ENCODE measurements at regions not wholly inside any gene's neighbourhood (a gene's known extent, or its start where the extent isn't known, plus 50 kb on each side); places are given as distances from the start of the nearest gene placed in this dataset.
A peak's percentile ranks its signal among the peaks of the same experiment; 100 is the strongest.

GRCh38 chr5:124408738-124409453 lies 337.5 kb downstream of the ZNF608 start:
- Mint-ChIP-seq H3K4me1 (peaks cover 31% of the 10 kb centered on the region), H3K4me3 (no peak overlapping the region), H3K27ac (no peak overlapping the region), H3K9me3 (ENCODE audit: insufficient read depth) (peaks cover 6% of the 10 kb centered on the region), H3K27me3 (no peaks in the 10 kb centered on the region)
- H3K36me3 ChIP-seq (replicated peaks in 1 of 2; ENCODE audit: control extremely low read depth in 1 of 2, control insufficient read depth in 1 of 2, extremely low read depth in 1 of 2, insufficient read depth in 2 of 2, low read length in 1 of 2): no peaks in the 10 kb centered on the region
- no peaks in the 10 kb centered on the region for H4K20me1 ChIP-seq (ENCODE audit: control insufficient read depth, insufficient read depth, low read length, poor library complexity, severe bottlenecking)
- no peak overlapping the region for H3K4me2 ChIP-seq (replicated peaks; ENCODE audit: low read depth, low read length, poor library complexity, severe bottlenecking)
- ATAC-seq (ENCODE audit: low read depth) (no peak), DNase-seq (no peak)
- H3K4me3 ChIP-seq (ENCODE audit: control extremely low read depth in 1 of 5, extremely low read depth in 1 of 5, insufficient read depth in 1 of 5, low read depth in 2 of 5, low read length in 4 of 5): no peak overlapping the region
- peaks cover 27 to 32% of the 10 kb centered on the region in 2 donors for H3K4me1 ChIP-seq (ENCODE audit: control insufficient read depth in 2 of 2, insufficient read depth in 2 of 2, low read length in 2 of 2)
- WGBS (ENCODE audit: insufficient coverage): 100% methylated on average over 1 of the region's 10 CpGs
- no peak overlapping the region for H2AFZ ChIP-seq (ENCODE audit: insufficient read depth, low read depth, low read length, poor library complexity, severe bottlenecking)
- ChIA-PET POLR2A (no interaction called here), CTCF (interaction anchor here (0.6 kb wide), 1 partner anchor 66 kb away, joined by 6 read pairs; no protein-coding TSS in a partner anchor)
- peaks cover 0 to 4% (median 1%) of the 10 kb centered on the region in 3 donors for H3K9me3 ChIP-seq (ENCODE audit: control extremely low read depth in 1 of 3, control insufficient read depth in 2 of 3, insufficient read depth in 1 of 3, low read length in 2 of 3)
- H3K9ac ChIP-seq (ENCODE audit: low read length): no peak overlapping the region
- TF ChIP-seq, protein P1, sequence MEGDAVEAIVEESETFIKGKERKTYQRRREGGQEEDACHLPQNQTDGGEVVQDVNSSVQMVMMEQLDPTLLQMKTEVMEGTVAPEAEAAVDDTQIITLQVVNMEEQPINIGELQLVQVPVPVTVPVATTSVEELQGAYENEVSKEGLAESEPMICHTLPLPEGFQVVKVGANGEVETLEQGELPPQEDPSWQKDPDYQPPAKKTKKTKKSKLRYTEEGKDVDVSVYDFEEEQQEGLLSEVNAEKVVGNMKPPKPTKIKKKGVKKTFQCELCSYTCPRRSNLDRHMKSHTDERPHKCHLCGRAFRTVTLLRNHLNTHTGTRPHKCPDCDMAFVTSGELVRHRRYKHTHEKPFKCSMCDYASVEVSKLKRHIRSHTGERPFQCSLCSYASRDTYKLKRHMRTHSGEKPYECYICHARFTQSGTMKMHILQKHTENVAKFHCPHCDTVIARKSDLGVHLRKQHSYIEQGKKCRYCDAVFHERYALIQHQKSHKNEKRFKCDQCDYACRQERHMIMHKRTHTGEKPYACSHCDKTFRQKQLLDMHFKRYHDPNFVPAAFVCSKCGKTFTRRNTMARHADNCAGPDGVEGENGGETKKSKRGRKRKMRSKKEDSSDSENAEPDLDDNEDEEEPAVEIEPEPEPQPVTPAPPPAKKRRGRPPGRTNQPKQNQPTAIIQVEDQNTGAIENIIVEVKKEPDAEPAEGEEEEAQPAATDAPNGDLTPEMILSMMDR (IDR thresholded peaks at IDR 0.05): no peak
- no peak for TF ChIP-seq EZH2 (IDR thresholded peaks at IDR 0.05; ENCODE audit: borderline replicate concordance, insufficient read depth, low read depth, low read length, poor library complexity, severe bottlenecking)
- H3K27ac ChIP-seq (ENCODE audit: low read length in 2 of 2): no peak overlapping the region
- no peaks in the 10 kb centered on the region for H3K79me2 ChIP-seq (ENCODE audit: control insufficient read depth, insufficient read depth, low read length)
- H3K27me3 ChIP-seq (replicated peaks in 1 of 4; ENCODE audit: control extremely low read depth in 1 of 4, control insufficient read depth in 3 of 4, insufficient read depth in 4 of 4, low read length in 3 of 4): no peaks in the 10 kb centered on the region
- intact Hi-C loops (cut with micrococcal nuclease): no loop called here

DNA sequence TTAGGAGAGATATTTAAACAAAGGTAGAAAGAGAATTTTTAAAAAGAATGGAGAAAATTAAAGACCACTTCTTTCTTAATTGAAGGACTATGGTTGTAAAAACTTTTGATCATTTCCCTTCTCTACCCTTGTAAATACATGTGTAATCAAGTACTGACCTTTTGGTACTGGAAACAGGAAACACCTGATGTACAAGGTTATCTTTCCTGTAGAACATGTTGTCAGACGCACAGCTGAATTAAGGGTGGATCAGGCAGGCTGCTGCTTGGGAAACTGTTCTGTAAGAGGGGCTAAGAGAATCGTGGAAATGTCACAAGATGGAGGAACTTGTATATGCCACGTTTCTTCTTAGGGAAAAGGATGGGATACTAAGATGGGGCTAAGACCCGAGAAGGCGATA lies 341.6 kb downstream of the ZNF608 start:
- Mint-ChIP-seq H3K27me3 (no peaks in the 10 kb centered on the region), H3K9me3 (ENCODE audit: insufficient read depth) (peaks cover 4% of the 10 kb centered on the region), H3K4me3 (no peak overlapping the region), H3K4me1 (peaks cover 16% of the 10 kb centered on the region), H3K27ac (no peak overlapping the region)
- intact Hi-C loops (cut with micrococcal nuclease): no loop called here
- Histone ChIP-seq H3K9me3 (ENCODE audit: control extremely low read depth in 1 of 3, control insufficient read depth in 2 of 3, insufficient read depth in 1 of 3, low read length in 2 of 3) (no peaks in the 10 kb centered on the region), H2AFZ (ENCODE audit: insufficient read depth, low read depth, low read length, poor library complexity, severe bottlenecking) (peak overlapping the region; percentile 5), H3K79me2 (ENCODE audit: control insufficient read depth, insufficient read depth, low read length) (no peaks in the 10 kb centered on the region), H4K20me1 (ENCODE audit: control insufficient read depth, insufficient read depth, low read length, poor library complexity, severe bottlenecking) (no peaks in the 10 kb centered on the region), H3K4me1 (ENCODE audit: control insufficient read depth in 2 of 2, insufficient read depth in 2 of 2, low read length in 2 of 2) (peaks cover 7 to 13% of the 10 kb centered on the region in 2 donors), H3K27me3 (replicated peaks in 1 of 4; ENCODE audit: control extremely low read depth in 1 of 4, control insufficient read depth in 3 of 4, insufficient read depth in 4 of 4, low read length in 3 of 4) (peaks cover 0 to 3% (median 0%) of the 10 kb centered on the region in 4 experiments), H3K27ac (ENCODE audit: low read length in 2 of 2) (no peak overlapping the region), H3K9ac (ENCODE audit: low read length) (no peak overlapping the region), H3K4me3 (ENCODE audit: control extremely low read depth in 1 of 5, extremely low read depth in 1 of 5, insufficient read depth in 1 of 5, low read depth in 2 of 5, low read length in 4 of 5) (no peak overlapping the region), H3K4me2 (replicated peaks; ENCODE audit: low read depth, low read length, poor library complexity, severe bottlenecking) (no peak overlapping the region), H3K36me3 (replicated peaks in 1 of 2; ENCODE audit: control extremely low read depth in 1 of 2, control insufficient read depth in 1 of 2, extremely low read depth in 1 of 2, insufficient read depth in 2 of 2, low read length in 1 of 2) (no peaks in the 10 kb centered on the region)
- POLR2A ChIA-PET: no interaction called here
- TF ChIP-seq, protein P1 (IDR thresholded peaks at IDR 0.05): no peak
- no peak for TF ChIP-seq EZH2 (IDR thresholded peaks at IDR 0.05; ENCODE audit: borderline replicate concordance, insufficient read depth, low read depth, low read length, poor library complexity, severe bottlenecking)
- DNase-seq (no peak), ATAC-seq (ENCODE audit: low read depth) (no peak)
- 75% methylated on average over 5 of the region's 5 CpGs for WGBS (ENCODE audit: insufficient coverage)
- CTCF ChIA-PET: no interaction called here
